ENCODE measurements at regions not wholly inside any gene's neighbourhood (a gene's known extent, or its start where the extent isn't known, plus 50 kb on each side); places are given as distances from the start of the nearest gene placed in this dataset.

- peaks cover 80% of the 10 kb centered on the region for H3K9me3 ChIP-seq (ENCODE audit: control insufficient read depth, low read depth, low read length)
- no peaks in the 10 kb centered on the region for H3K79me1 ChIP-seq (ENCODE audit: insufficient read depth, low read depth, low read length, poor library complexity, severe bottlenecking)
- H4K20me1 ChIP-seq (ENCODE audit: control insufficient read depth, insufficient read depth, insufficient read length) = no peaks in the 10 kb centered on the region
- no peak overlapping the region for H3K9ac ChIP-seq (ENCODE audit: extremely low read depth, insufficient read length, low read length)
- H3K4ac ChIP-seq (ENCODE audit: low read depth, low read length) = no peak overlapping the region
- TF ChIP-seq CTCF (conservative IDR thresholded peaks at IDR 0.05) = no peak
- H3K4me1 Mint-ChIP-seq = no peaks in the 10 kb centered on the region
- H2BK15ac ChIP-seq (ENCODE audit: low read depth, low read length) = no peak overlapping the region
- H3K27ac Mint-ChIP-seq = no peak overlapping the region
- no peak overlapping the region for H2AK5ac ChIP-seq (ENCODE audit: insufficient read length, low read length)
- WGBS (ENCODE audit: extremely low coverage, insufficient read length, low lambda C conversion rate) = no CpG with 5 or more reads among the region's 13 CpGs
- H4K8ac ChIP-seq (replicated peaks; ENCODE audit: insufficient read length, low read depth, low read length) = no peak overlapping the region
- H2BK20ac ChIP-seq (ENCODE audit: low read depth, low read length, poor library complexity, severe bottlenecking) = no peak overlapping the region
- no peak overlapping the region for H2BK5ac ChIP-seq (ENCODE audit: insufficient read length, low read length)
- no peak overlapping the region for H2BK120ac ChIP-seq (ENCODE audit: low read depth, low read length, poor library complexity, severe bottlenecking)
- H4K5ac ChIP-seq (ENCODE audit: insufficient read length, low read depth, low read length) = no peak overlapping the region
- H3T11ph ChIP-seq (ENCODE audit: low read length) = no peak overlapping the region
- peaks cover 0 to 21% (median 8%) of the 10 kb centered on the region in 3 experiments; a peak in 5 of 7 replicates for H3K36me3 Mint-ChIP-seq (ENCODE audit: insufficient read depth in 1 of 3, low read depth in 3 of 3)
- no peak overlapping the region for H3K27ac ChIP-seq (ENCODE audit: insufficient read length, low read depth, low read length)
- no peak overlapping the region for H3K4me3 Mint-ChIP-seq
- no peak overlapping the region for H3K4me2 ChIP-seq (ENCODE audit: insufficient read depth, insufficient read length, low read length)
- no peaks in the 10 kb centered on the region for H3K4me1 ChIP-seq (ENCODE audit: insufficient read depth, low read length)
- no peaks in the 10 kb centered on the region; the same call in 1 of the 2 replicates for H3K27me3 Mint-ChIP-seq (ENCODE audit: low read depth)
- no peaks in the 10 kb centered on the region for H3K23me2 ChIP-seq (ENCODE audit: insufficient read length, low read depth, low read length, poor library complexity, severe bottlenecking)
- no peak overlapping the region for H4K91ac ChIP-seq (ENCODE audit: insufficient read length, low read depth, low read length)
- no peak overlapping the region for H3K23ac ChIP-seq (ENCODE audit: insufficient read length, low read depth, low read length)
- no peak overlapping the region for H3K14ac ChIP-seq (ENCODE audit: insufficient read depth, low read length)
- peaks cover 86 to 96% of the 10 kb centered on the region in 2 experiments for H3K9me3 Mint-ChIP-seq
- no peak overlapping the region for H2BK12ac ChIP-seq (ENCODE audit: insufficient read length, low read depth, low read length)
- H3K27me3 ChIP-seq (ENCODE audit: insufficient read depth, low read length) = no peaks in the 10 kb centered on the region
- H3K18ac ChIP-seq (ENCODE audit: insufficient read length, low read depth, low read length) = no peak overlapping the region
- H2AFZ ChIP-seq (ENCODE audit: low read length) = no peak overlapping the region
- no peak overlapping the region for H3K56ac ChIP-seq (ENCODE audit: insufficient read length, low read depth, low read length)
- H3K79me2 ChIP-seq (ENCODE audit: insufficient read depth, low read length) = no peaks in the 10 kb centered on the region
- DNase-seq = no peak
Observed at GRCh38 chr12:38139456-38139855, 177.1 kb upstream of the ALG10B start.
